ENCODE measurements at regions not wholly inside any gene's neighbourhood (a gene's known extent, or its start where the extent isn't known, plus 50 kb on each side); places are given as distances from the start of the nearest gene placed in this dataset.

GRCh38 chr12:107884769-107885694 is 110.5 kb downstream of the ASCL4 start:
- Histone ChIP-seq H3K27ac (no peak overlapping the region), H3K27me3 (peaks cover 0 to 5% (median 0%) of the 10 kb centered on the region in 3 donors), H3K4me1 (no peaks in the 10 kb centered on the region), H3K36me3 (no peaks in the 10 kb centered on the region), H3K4me3 (no peak overlapping the region), H3K9me3 (no peaks in the 10 kb centered on the region)
- whole genome bisulfite sequencing, 2 donors, result 11 to 13% methylated on average over 7 of the region's 7 CpGs
- peak; percentile 74 for DNase-seq
- TF ChIP-seq CTCF (IDR thresholded peaks at IDR 0.05) (peak in 3 of 4 experiments; percentile 25 to 51 (median 48)), POLR2A (IDR thresholded peaks at IDR 0.05) (no peak), EP300 (IDR thresholded peaks at IDR 0.05) (no peak), POLR2AphosphoS5 (IDR thresholded peaks at IDR 0.05) (no peak)
- intact Hi-C loops (cut with DNase I), result loop anchor here (5.0 kb wide), 2 partner anchors 123 to 208 kb away; partner anchors contain the start of gene PRDM4

- Histone ChIP-seq H3K4me1 (no peaks in the 10 kb centered on the region), H3K4me3 (no peak overlapping the region), H3K36me3 (no peaks in the 10 kb centered on the region), H3K27ac (no peak overlapping the region), H3K9me3 (no peaks in the 10 kb centered on the region), H3K27me3 (peaks cover 0 to 5% (median 0%) of the 10 kb centered on the region in 3 donors)
- TF ChIP-seq CTCF (IDR thresholded peaks at IDR 0.05), result no peak
- TF ChIP-seq POLR2A (IDR thresholded peaks at IDR 0.05), result no peak
- no peak for TF ChIP-seq EP300 (IDR thresholded peaks at IDR 0.05)
- TF ChIP-seq POLR2AphosphoS5 (IDR thresholded peaks at IDR 0.05), result no peak
- WGBS, 2 donors, result 91 to 92% methylated on average over 4 of the region's 4 CpGs
- DNase-seq, result no peak
- intact Hi-C loops (cut with DNase I), result loop anchor here (5.0 kb wide), 1 partner anchor 211 kb away; no protein-coding TSS in a partner anchor
Measured at GRCh38 chr12:107888789-107889188, 114.3 kb downstream of the ASCL4 start.

GRCh38 chr12:107891967-107892366 is 117.5 kb downstream of the ASCL4 start:
- TF ChIP-seq POLR2AphosphoS5 (IDR thresholded peaks at IDR 0.05), result no peak
- TF ChIP-seq CTCF (IDR thresholded peaks at IDR 0.05), result no peak
- TF ChIP-seq POLR2A (IDR thresholded peaks at IDR 0.05), result no peak
- no peak for TF ChIP-seq EP300 (IDR thresholded peaks at IDR 0.05)
- intact Hi-C loops (cut with DNase I), result no loop called here
- H3K9me3 ChIP-seq, result no peaks in the 10 kb centered on the region
- no peaks in the 10 kb centered on the region for H3K27me3 ChIP-seq
- no peak overlapping the region for H3K27ac ChIP-seq
- no peak overlapping the region for H3K4me3 ChIP-seq
- no peaks in the 10 kb centered on the region for H3K36me3 ChIP-seq
- WGBS, 2 donors, result 33 to 60% methylated on average over 3 of the region's 3 CpGs
- no peaks in the 10 kb centered on the region for H3K4me1 ChIP-seq
- no peak for DNase-seq

- TF ChIP-seq CTCF (IDR thresholded peaks at IDR 0.05) (no peak), EP300 (IDR thresholded peaks at IDR 0.05) (no peak), POLR2AphosphoS5 (IDR thresholded peaks at IDR 0.05) (no peak), POLR2A (IDR thresholded peaks at IDR 0.05) (no peak)
- Histone ChIP-seq H3K9me3 (no peaks in the 10 kb centered on the region), H3K27ac (no peak overlapping the region), H3K36me3 (no peaks in the 10 kb centered on the region), H3K4me3 (no peak overlapping the region), H3K27me3 (no peaks in the 10 kb centered on the region), H3K4me1 (no peaks in the 10 kb centered on the region)
- WGBS, 2 donors, result 53 to 76% methylated on average over 3 of the region's 3 CpGs
- intact Hi-C loops (cut with DNase I), result no loop called here
- no peak for DNase-seq
Measured at GRCh38 chr12:107894589-107894988, 120.1 kb downstream of the ASCL4 start.
